H7 (cell line): ENCODE measurements at regions not wholly inside any gene's neighbourhood (a gene's known extent, or its start where the extent isn't known, plus 50 kb on each side); places are given as distances from the start of the nearest gene placed in this dataset.
A peak's percentile ranks its signal among the peaks of the same experiment; 100 is the strongest.

ENCODE experiments used
- DNase-seq: peaks from one replicate; pipeline ENCODE4 v3.0.0; 2012
- H3K27me3 ChIP-seq: 2 replicates; pipeline ENCODE4 v1.6.0; 2011; ENCODE audit warnings: mild to moderate bottlenecking, low read length; ENCODE audit not compliant: control insufficient read depth, insufficient read depth
- H3K36me3 ChIP-seq: replicated peaks from 2 replicates; pipeline ENCODE4 v1.5.1; 2011; ENCODE audit warnings: low read length; ENCODE audit not compliant: control insufficient read depth, insufficient read depth
- H3K4me3 ChIP-seq: 2 replicates; pipeline ENCODE4 v1.5.1; 2011; ENCODE audit warnings: low read depth, mild to moderate bottlenecking, control low read depth, low read length, moderate library complexity; ENCODE audit not compliant: insufficient read depth

- DNase-seq = no peak
- H3K4me3 ChIP-seq = no peak overlapping the region
- peaks cover 4% of the 10 kb centered on the region for H3K27me3 ChIP-seq
- H3K36me3 ChIP-seq = no peaks in the 10 kb centered on the region
Observed at GRCh38 chr2:160911258-160911657, 249.0 kb upstream of the TANK start.

DNA sequence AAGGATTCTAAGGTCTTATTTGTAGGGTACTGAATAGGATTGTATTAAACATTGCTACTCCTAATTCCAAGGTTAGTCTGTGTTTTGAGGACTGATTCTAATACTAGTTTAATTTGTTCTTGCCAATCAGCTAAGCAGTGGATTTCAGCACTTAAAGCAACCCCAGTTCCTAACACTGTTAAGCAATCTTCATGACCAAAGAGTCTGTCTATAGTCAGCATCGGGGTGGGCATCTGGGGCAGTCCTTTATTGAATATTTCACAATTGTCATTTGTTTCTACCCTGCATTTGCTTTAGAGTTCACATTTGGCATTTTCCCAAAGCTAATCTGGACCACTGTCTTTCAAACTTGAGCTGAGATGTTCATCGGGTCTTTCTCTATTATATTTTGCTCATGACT is 248.0 kb upstream of the TANK start:
- H3K27me3 ChIP-seq = peaks cover 4% of the 10 kb centered on the region
- H3K36me3 ChIP-seq = no peaks in the 10 kb centered on the region
- no peak for DNase-seq
- H3K4me3 ChIP-seq = no peak overlapping the region

DNA sequence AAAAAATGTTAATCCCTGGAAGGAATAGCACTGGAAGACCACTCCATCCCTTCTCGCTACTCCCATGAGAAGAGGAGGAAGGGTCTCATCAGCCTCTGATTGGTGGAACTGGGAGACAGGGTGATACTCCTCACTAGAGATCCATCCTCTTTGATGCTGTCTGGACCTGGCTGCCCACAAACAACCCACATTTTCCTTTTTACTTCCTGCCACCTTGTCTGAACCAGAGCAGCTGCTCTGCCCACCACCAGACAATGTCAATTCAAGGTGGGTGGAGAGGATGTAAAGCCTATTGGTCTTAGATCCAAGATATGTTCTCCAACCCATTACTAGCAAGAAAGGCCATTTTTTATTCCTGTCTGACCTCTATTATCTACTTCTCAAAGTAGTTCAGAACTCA is 246.9 kb upstream of the TANK start:
- no peaks in the 10 kb centered on the region for H3K36me3 ChIP-seq
- no peak overlapping the region for H3K4me3 ChIP-seq
- no peak for DNase-seq
- H3K27me3 ChIP-seq = peaks cover 4% of the 10 kb centered on the region

DNA sequence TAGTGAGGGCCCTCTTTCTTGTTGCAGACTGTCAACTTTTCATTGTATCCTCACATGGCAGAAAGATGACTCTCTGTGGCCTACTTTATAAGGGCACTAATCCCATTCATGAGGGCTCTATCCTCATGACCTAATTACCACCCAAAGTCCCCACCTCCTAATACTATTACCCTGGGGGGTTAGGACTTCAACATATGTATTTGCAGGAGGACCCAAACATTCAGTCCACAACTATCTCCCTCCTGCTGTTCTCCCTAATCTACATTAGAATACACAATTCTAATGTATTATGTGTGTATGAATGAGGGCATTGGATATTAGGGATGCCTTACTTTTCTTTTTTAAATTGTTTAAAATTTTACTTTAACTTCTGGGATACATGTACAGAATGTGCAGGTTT is 246.0 kb upstream of the TANK start:
- H3K36me3 ChIP-seq = no peaks in the 10 kb centered on the region
- no peak overlapping the region for H3K4me3 ChIP-seq
- DNase-seq = no peak
- peaks cover 4% of the 10 kb centered on the region for H3K27me3 ChIP-seq

DNA sequence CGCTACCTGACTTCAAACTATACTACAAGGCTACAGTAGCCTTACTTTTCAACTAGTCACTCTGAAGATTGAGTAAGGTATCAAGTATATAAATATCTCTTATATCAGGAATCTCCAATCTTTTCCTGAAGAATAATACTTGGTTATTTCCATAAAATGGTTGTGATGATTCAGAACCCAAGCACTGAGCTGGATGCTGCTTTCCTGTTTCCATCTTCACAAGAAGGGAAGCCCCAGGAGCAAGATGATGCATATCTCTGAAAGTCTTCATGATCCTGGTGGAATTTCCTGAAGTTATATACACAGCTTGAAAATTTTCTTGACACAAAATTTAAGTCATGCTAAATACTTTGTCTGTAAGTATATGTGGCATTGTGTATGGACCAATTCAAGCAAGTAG is 243.9 kb upstream of the TANK start:
- Histone ChIP-seq H3K36me3 (no peaks in the 10 kb centered on the region), H3K4me3 (no peak overlapping the region), H3K27me3 (peaks cover 4% of the 10 kb centered on the region)
- no peak for DNase-seq

- H3K27me3 ChIP-seq = peaks cover 2% of the 10 kb centered on the region; the same call in 1 of the 2 replicates
- DNase-seq = no peak
- H3K4me3 ChIP-seq = no peak overlapping the region
- H3K36me3 ChIP-seq = no peaks in the 10 kb centered on the region
Observed at GRCh38 chr2:160917850-160918249, 242.4 kb upstream of the TANK start.

DNA sequence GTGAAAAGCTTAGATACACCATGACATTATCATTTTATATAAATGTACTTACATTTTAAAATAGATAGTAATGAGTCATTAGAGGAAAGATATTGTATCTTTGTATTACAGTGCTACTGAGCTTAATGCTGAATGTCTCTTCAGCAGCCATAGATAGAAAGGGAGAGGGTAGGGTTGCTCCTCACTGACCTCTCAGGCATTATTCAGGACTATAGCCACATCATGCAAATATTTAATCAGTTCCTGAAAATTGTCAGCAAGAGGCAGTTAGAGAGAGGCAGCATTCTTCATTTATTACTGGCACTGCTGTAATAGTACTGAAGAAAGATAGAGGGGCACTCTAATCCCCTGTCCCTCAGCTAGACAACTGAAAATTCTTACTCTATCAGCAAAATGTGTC is 242.0 kb upstream of the TANK start:
- DNase-seq = no peak
- Histone ChIP-seq H3K27me3 (peaks cover 2% of the 10 kb centered on the region; the same call in 1 of the 2 replicates), H3K36me3 (no peaks in the 10 kb centered on the region), H3K4me3 (no peak overlapping the region)

DNA sequence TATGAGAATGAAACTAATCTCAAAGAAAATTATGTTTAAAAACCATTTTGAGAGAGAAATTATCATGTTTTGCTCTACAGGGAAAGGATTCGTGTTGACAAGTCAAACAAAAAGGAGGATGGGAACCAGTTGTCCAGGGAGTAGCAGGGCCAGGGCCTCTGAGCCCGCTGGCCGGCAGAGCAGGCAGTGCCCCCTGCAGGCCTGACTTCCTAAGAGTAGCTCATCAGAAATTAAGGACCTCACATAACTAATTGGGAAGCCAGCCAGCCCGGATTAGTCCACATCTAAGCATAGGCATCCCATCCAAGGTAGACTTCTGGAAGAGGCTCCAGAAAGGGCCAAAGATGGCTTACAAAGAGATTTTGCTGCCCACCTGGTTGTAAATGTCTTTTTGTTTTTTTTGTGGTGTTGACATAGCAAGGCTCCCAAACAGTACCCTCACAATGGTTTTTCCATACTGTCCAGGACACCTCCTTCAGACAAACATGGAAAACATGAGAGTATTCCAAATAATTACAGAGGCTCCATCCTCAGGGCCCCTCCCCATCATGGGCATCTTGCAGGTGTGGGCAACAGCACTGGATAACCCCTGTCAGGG is 241.2 kb upstream of the TANK start:
- Histone ChIP-seq H3K36me3 (no peaks in the 10 kb centered on the region), H3K4me3 (no peak overlapping the region), H3K27me3 (no peaks in the 10 kb centered on the region)
- peak; percentile 54 for DNase-seq

DNA sequence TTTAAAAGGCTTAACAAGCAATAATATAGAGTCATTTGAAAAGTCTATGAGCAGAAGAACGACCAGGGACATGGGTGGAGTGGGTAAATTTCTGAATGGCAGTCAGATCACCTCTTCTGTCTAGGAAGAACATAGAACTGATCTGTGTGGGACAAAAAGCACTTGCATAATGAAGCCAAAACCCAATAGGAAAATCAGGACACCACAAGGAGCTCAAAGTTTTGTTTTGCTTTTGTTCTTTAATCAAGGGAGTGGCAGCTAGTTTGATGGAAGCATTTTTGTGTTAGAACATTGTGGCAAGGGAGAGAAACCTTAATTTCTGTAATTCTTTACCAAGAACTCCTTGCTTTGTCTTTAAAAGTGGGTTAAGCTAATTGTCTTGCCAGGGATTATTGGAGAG is 240.2 kb upstream of the TANK start:
- DNase-seq = no peak
- H3K36me3 ChIP-seq = no peaks in the 10 kb centered on the region
- no peak overlapping the region for H3K4me3 ChIP-seq
- no peaks in the 10 kb centered on the region for H3K27me3 ChIP-seq

DNA sequence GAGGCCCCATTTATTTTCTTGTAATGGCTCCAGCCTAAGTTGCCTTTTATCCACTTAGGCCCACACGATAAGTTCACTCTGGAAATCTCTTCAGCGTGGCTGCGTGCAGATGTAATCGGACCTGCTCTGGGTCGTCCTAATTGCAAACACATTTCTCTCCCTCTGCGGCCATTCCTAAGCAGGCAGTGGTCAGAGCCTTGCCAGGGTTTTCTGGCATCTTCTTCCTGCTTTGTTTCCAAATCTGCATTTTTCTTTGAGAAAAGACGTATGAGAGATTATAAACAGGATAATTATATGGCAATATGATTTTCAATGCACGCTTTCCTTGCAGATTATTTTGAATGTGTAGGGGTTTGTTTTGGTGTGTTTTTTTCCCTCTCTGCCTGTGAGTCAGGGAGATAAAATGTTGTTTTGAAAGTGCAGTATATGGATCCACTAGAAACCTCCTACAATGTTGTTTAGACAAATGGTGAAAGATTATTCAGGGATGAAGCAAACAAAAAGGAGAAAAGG is 239.4 kb upstream of the TANK start:
- no peak overlapping the region for H3K4me3 ChIP-seq
- DNase-seq = no peak
- H3K36me3 ChIP-seq = no peaks in the 10 kb centered on the region
- no peaks in the 10 kb centered on the region for H3K27me3 ChIP-seq

DNA sequence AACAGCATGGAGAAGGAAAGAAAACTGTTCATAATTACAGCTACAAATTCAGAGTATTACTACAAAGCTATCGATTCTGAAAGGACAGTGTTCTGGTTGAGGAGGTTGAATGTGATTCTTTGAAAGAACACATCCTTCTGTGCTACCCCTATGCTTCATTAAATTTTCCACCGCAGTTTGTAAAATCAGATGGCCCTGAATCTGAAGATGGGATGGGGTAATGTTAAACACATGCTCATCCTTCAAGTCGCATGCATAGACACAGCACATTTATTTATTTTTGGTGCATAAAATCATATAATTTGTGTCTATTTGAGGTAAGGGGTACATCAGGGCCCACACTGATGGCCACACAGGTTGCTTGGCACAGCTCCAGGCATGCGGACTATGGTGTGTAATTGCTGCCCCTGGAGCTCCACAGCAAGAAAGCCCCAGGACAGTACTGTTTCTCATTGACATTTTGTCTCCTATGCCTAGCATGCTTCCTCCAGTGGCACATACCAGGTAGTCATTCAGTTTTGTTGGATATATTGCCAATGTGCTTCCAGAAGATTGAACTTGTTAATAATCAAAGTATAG is 238.8 kb upstream of the TANK start:
- DNase-seq = no peak
- Histone ChIP-seq H3K36me3 (no peaks in the 10 kb centered on the region), H3K27me3 (no peaks in the 10 kb centered on the region), H3K4me3 (no peak overlapping the region)

DNA sequence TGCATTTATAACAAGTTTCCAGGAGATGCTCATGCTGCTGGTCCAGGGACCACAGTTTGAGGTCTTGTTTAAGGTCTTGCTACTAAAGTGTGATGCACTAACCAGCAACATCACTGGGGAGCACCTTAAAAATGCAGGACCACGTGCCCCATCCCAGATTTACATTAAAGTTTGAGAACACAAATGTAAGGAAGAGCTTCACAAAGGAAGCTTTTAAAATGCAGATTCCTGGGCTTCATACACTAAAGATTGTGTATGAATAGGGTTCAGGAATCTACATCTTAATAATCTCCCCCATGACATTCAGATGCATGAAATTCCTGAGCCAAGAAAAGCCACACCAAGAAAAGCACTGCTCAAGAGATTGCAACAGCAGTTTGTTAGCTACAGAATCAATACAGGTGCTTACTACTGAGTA is 235.3 kb upstream of the TANK start:
- Histone ChIP-seq H3K4me3 (no peak overlapping the region), H3K36me3 (no peaks in the 10 kb centered on the region), H3K27me3 (no peaks in the 10 kb centered on the region)
- peak; percentile 7 for DNase-seq

DNA sequence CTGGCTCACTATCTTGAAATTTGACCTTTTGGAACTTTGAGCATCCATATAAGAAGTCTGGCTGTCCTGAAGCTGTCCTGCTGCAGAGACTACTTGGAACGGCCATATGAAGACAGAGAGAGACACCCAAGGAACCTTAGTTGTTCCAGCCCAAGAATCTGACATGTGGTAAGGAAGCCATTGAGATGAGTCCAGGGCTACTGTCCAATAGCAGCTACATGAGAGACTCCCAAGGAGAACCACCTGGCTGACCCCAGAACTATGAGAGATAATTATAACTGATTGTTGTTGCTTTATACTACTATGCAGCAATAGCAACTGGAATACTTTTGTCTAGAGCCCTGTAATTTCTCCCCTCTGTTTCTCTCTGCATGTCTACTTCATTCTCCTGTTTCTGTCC is 234.3 kb upstream of the TANK start:
- Histone ChIP-seq H3K36me3 (no peaks in the 10 kb centered on the region), H3K27me3 (no peaks in the 10 kb centered on the region), H3K4me3 (no peak overlapping the region)
- DNase-seq = no peak

DNA sequence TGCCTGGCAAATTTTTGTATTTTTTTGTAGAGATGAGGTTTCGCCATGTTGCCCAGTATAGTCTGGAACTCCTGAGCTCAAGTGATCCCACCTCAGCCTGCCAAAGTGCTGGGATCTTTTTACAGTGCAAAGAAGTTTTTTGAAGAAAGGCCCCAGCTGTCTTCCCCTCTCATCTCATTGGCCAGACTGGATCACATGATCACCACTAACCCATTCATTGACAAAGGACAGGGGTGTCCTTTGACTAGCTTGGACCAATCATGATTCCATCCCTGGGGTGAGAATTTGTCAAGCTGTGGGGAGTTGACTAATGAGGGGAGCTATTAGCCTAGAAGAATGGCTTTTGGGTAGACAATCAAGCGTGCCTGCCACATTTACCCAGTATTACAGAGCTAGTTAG is 232.9 kb upstream of the TANK start:
- no peak for DNase-seq
- no peaks in the 10 kb centered on the region for H3K27me3 ChIP-seq
- no peaks in the 10 kb centered on the region for H3K36me3 ChIP-seq
- H3K4me3 ChIP-seq = no peak overlapping the region

- DNase-seq = no peak
- Histone ChIP-seq H3K4me3 (no peak overlapping the region), H3K36me3 (no peaks in the 10 kb centered on the region), H3K27me3 (no peaks in the 10 kb centered on the region)
Observed at GRCh38 chr2:160928854-160929301, 231.3 kb upstream of the TANK start.
